Thoracic aorta (tissue), 2 donors: ENCODE measurements at regions not wholly inside any gene's neighbourhood (a gene's known extent, or its start where the extent isn't known, plus 50 kb on each side); places are given as distances from the start of the nearest gene placed in this dataset.

Experiments
- ATAC-seq: fragments of 150-250 bp; one replicate; pipeline ENCODE4 v1.8.0; 2017; ENCODE audit warnings: low read depth; ENCODE audit not compliant: insufficient number of reproducible peaks, low FRiP score
- DNase-seq: peaks from one replicate; pipeline ENCODE4 v3.0.0-alpha.2; 2020; ENCODE audit warnings: low spot score
- H3K27ac ChIP-seq, 2 donors: fragments of 200-600 bp; sonication (generic); 1 replicate in 1 of 2; 2 replicates in 1 of 2; pipeline ENCODE4 v1.5.1; 2016; ENCODE audit warnings: mild to moderate bottlenecking in 2 of 2, moderate library complexity in 2 of 2
- H3K27me3 ChIP-seq: fragments of 200-600 bp; sonication (generic); replicated peaks from 2 replicates; pipeline ENCODE4 v1.6.0; 2016; ENCODE audit warnings: mild to moderate bottlenecking; ENCODE audit not compliant: insufficient read depth
- H3K36me3 ChIP-seq: fragments of 200-600 bp; sonication (generic); one replicate; pipeline ENCODE4 v1.5.1; 2016
- H3K4me1 ChIP-seq, 2 donors: fragments of 200-600 bp; sonication (generic); 1 replicate in 1 of 2; 2 replicates in 1 of 2; pipeline versions ENCODE4 v1.5.1 to v1.6.0; 2016; ENCODE audit warnings: low read depth in 2 of 2, mild to moderate bottlenecking in 1 of 2; ENCODE audit not compliant: control insufficient read depth in 1 of 2
- H3K4me3 ChIP-seq: fragments of 200-600 bp; sonication (generic); 2 replicates; pipeline ENCODE4 v1.5.1; 2016; ENCODE audit warnings: mild to moderate bottlenecking
- H3K9me3 ChIP-seq: fragments of 200-600 bp; sonication (generic); 2 replicates; pipeline ENCODE4 v1.5.1; 2016
- TF ChIP-seq, protein P1 (sequence below): fragments of 200-600 bp; sonication (generic); IDR thresholded peaks from one replicate; pipeline ENCODE4 v1.5.1; 2019; ENCODE audit warnings: antibody characterized with exemption

DNA sequence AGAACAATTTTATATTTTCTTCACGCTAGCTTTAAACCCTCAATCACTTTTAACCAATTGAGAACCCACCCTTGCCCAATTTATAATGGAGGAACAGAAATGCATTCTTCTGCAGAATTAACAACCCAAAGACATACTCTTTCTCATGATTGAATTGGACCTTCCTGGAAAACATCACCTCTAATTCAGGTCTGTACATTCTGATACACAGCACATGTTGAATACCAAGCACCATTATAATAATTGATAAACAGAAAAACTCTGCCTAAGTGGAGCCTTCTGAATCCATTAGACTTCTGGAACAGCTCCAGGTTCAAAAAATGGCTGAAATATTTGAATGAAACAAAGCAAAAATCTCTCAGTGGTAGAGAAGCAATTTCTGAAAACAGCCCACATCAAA is 105.4 kb downstream of the FAM76B start:
- DNase-seq (no peak), ATAC-seq (no peak)
- no peak overlapping the region for H3K4me3 ChIP-seq
- no peak overlapping the region for H3K27ac ChIP-seq
- no peaks in the 10 kb centered on the region for H3K9me3 ChIP-seq
- TF ChIP-seq, protein P1, sequence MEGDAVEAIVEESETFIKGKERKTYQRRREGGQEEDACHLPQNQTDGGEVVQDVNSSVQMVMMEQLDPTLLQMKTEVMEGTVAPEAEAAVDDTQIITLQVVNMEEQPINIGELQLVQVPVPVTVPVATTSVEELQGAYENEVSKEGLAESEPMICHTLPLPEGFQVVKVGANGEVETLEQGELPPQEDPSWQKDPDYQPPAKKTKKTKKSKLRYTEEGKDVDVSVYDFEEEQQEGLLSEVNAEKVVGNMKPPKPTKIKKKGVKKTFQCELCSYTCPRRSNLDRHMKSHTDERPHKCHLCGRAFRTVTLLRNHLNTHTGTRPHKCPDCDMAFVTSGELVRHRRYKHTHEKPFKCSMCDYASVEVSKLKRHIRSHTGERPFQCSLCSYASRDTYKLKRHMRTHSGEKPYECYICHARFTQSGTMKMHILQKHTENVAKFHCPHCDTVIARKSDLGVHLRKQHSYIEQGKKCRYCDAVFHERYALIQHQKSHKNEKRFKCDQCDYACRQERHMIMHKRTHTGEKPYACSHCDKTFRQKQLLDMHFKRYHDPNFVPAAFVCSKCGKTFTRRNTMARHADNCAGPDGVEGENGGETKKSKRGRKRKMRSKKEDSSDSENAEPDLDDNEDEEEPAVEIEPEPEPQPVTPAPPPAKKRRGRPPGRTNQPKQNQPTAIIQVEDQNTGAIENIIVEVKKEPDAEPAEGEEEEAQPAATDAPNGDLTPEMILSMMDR = no peak
- H3K27me3 ChIP-seq = no peaks in the 10 kb centered on the region
- peaks cover 8 to 25% of the 10 kb centered on the region in 2 donors for H3K4me1 ChIP-seq
- H3K36me3 ChIP-seq = no peaks in the 10 kb centered on the region

GRCh38 chr11:95682552-95682951 is 107.0 kb downstream of the FAM76B start:
- Histone ChIP-seq H3K27ac (no peak overlapping the region), H3K4me1 (peaks cover 8 to 25% of the 10 kb centered on the region in 2 donors), H3K36me3 (no peaks in the 10 kb centered on the region), H3K9me3 (no peaks in the 10 kb centered on the region), H3K27me3 (no peaks in the 10 kb centered on the region), H3K4me3 (no peak overlapping the region)
- DNase-seq = no peak
- no peak for ATAC-seq
- TF ChIP-seq, protein P1 = no peak

DNA sequence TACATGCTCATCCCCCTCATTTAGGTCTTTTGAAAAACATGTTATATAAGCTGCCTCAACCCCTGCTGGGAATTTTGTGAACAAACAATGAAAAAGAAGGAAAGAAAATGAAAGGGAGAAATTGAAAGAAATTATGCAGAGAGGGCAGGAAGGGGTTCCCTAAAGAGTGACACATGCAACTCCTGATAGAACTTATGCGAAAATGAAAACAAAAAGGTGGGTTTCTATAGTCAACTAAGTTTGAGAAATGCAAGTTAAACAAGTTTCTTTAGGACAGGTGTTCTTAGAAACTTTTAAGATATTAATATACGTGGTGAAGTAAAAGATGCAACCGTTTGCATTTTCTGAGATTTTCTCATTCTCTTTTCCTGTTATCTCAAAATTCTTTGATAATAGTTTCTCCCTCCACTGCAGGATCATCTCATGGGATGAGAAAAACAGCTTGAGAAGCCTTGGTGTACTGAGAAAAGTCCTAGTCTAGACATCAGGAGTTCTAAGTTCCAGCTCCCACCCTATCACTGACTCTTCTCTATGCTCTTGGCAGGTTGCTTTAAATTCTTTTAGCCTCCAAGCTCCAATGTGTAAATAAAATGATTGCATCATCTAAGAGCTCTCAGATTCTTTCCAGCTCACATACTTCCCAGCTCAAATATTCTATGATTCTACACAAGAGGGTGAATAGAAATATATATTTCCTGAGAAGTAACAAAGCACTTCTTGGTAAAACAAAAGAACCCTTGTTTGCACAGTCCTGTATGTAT is 109.2 kb downstream of the FAM76B start:
- Histone ChIP-seq H3K27me3 (no peaks in the 10 kb centered on the region), H3K36me3 (no peaks in the 10 kb centered on the region), H3K4me3 (no peak overlapping the region), H3K27ac (no peak overlapping the region), H3K4me1 (peaks cover 16 to 32% of the 10 kb centered on the region in 2 donors), H3K9me3 (no peaks in the 10 kb centered on the region)
- no peak for DNase-seq
- TF ChIP-seq, protein P1 = no peak
- peak; percentile 56 for ATAC-seq

DNA sequence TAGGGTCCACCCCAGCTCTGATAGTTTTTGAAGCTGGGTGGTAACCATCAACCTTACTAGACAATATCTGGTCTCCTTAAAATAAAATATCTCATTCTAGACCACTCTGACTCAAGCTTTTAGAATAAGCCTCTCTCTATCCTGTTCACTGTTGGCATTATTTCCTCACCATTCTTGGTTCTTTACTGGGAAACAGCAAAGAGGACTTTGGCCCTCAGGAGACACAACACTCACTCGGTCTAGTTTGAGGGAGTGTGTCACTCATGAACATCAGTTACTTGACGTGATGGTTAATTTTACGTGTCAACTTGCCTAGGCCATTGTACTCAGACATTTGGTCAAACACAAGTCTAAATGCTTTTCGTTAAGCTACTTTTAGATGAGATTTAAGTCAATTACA is 110.6 kb downstream of the FAM76B start:
- Histone ChIP-seq H3K27ac (no peak overlapping the region), H3K4me1 (peaks cover 17 to 25% of the 10 kb centered on the region in 2 donors), H3K27me3 (no peaks in the 10 kb centered on the region), H3K36me3 (no peaks in the 10 kb centered on the region), H3K4me3 (no peak overlapping the region), H3K9me3 (no peaks in the 10 kb centered on the region)
- no peak for ATAC-seq
- TF ChIP-seq, protein P1 = no peak
- no peak for DNase-seq

DNA sequence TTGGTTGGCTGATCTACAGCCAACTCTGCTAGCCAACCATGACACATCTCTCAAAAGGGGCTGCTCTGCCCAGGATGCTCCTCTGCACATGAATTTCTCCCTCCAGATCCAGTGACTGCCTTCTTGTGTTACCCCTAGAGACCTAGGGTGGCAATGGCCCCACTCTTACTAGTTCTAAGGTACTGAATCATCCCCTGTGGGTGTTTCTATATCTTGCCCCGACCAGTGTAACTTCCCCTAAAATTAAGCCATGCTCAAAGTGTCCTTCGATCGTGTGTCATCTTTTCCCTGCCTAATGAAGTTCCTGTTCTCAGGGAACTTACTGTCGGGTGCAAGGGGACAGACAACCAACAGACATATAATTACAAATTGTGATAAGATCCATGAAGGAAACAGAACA is 113.3 kb downstream of the FAM76B start:
- ATAC-seq = no peak
- DNase-seq = no peak
- Histone ChIP-seq H3K27ac (no peak overlapping the region), H3K9me3 (no peaks in the 10 kb centered on the region), H3K4me1 (peaks cover 16 to 25% of the 10 kb centered on the region in 2 donors), H3K4me3 (no peak overlapping the region), H3K36me3 (no peaks in the 10 kb centered on the region), H3K27me3 (no peaks in the 10 kb centered on the region)
- TF ChIP-seq, protein P1 = no peak
